ENCODE measurements at regions not wholly inside any gene's neighbourhood (a gene's known extent, or its start where the extent isn't known, plus 50 kb on each side); places are given as distances from the start of the nearest gene placed in this dataset.

DNA sequence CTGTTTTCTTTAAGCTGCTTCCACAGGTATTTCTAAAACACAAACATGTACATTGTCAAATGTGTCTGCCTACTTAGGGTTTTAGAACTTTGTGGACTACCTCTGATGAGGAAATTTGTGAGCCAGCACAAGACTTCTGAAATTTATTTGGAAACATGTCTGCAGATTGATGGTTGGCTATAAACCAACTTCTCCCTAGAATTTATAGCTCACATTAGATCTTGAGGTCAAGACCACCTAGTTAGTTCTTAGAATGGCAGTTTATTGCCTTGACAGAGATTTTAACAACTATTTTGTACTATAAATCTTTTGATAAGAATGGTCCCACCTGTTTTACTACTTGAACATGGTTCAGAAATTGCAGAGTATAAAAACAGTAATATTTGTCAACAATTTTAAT lies 72.7 kb upstream of the AADAT start:
- TF ChIP-seq, protein P1, sequence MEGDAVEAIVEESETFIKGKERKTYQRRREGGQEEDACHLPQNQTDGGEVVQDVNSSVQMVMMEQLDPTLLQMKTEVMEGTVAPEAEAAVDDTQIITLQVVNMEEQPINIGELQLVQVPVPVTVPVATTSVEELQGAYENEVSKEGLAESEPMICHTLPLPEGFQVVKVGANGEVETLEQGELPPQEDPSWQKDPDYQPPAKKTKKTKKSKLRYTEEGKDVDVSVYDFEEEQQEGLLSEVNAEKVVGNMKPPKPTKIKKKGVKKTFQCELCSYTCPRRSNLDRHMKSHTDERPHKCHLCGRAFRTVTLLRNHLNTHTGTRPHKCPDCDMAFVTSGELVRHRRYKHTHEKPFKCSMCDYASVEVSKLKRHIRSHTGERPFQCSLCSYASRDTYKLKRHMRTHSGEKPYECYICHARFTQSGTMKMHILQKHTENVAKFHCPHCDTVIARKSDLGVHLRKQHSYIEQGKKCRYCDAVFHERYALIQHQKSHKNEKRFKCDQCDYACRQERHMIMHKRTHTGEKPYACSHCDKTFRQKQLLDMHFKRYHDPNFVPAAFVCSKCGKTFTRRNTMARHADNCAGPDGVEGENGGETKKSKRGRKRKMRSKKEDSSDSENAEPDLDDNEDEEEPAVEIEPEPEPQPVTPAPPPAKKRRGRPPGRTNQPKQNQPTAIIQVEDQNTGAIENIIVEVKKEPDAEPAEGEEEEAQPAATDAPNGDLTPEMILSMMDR (conservative IDR thresholded peaks at IDR 0.05 in 1 of 2, IDR thresholded peaks at IDR 0.05 in 1 of 2; ENCODE audit: extremely low read depth in 1 of 2, insufficient read depth in 1 of 2, low read depth in 1 of 2, low read length in 2 of 2), result no peak
- no peak for TF ChIP-seq EZH2 (IDR thresholded peaks at IDR 0.05; ENCODE audit: borderline replicate concordance, low read length)

All from mammary epithelial cell (primary cell).